Brain microvascular endothelial cell (primary cell): ENCODE measurements at regions not wholly inside any gene's neighbourhood (a gene's known extent, or its start where the extent isn't known, plus 50 kb on each side); places are given as distances from the start of the nearest gene placed in this dataset.
A peak's percentile ranks its signal among the peaks of the same experiment; 100 is the strongest.

Experiments used
- DNase-seq: peaks from one replicate; pipeline ENCODE4 v3.0.0-alpha.2; 2020
- H3K27ac ChIP-seq: fragments of 250-450 bp; sonication (Bioruptor Pico); 2 replicates; pipeline ENCODE4 v1.5.1; 2020; ENCODE audit warnings: mild to moderate bottlenecking, moderate library complexity
- H3K27me3 ChIP-seq: fragments of 250-450 bp; sonication (Bioruptor Pico); replicated peaks from 2 replicates; pipeline ENCODE4 v1.5.1; 2020; ENCODE audit warnings: mild to moderate bottlenecking
- H3K36me3 ChIP-seq: fragments of 250-450 bp; sonication (Bioruptor Pico); replicated peaks from 2 replicates; pipeline ENCODE4 v1.5.1; 2020; ENCODE audit warnings: mild to moderate bottlenecking
- H3K4me3 ChIP-seq: 2 replicates; pipeline ENCODE4 v1.5.1; 2011; ENCODE audit warnings: low read depth, mild to moderate bottlenecking, control low read depth, low read length, moderate library complexity
- CTCF ChIP-seq: IDR thresholded peaks from 2 replicates; pipeline ENCODE4 v1.5.1; 2011; ENCODE audit warnings: low read depth, mild to moderate bottlenecking, moderate library complexity, low read length, control low read depth, inconsistent platforms; ENCODE audit errors: missing control alignments
- in situ Hi-C: cut with HindIII; loops from 2 replicates; pipeline ENCODE4 v1.10.0; 2017; ENCODE audit warnings: low sequenced_read_pairs, low pct_ligation_motif_present

- no peak overlapping the region for H3K27ac ChIP-seq
- DNase-seq = peak; percentile 75
- no peak overlapping the region for H3K4me3 ChIP-seq
- H3K27me3 ChIP-seq = no peaks in the 10 kb centered on the region
- H3K36me3 ChIP-seq = no peaks in the 10 kb centered on the region
- peak; percentile 89 for TF ChIP-seq CTCF
- in situ Hi-C loops = no loop called here
These were observed 323.3 kb upstream of the NT5E start for GRCh38 chr6:85126485-85127167.

GRCh38 chr6:85125526-85125925 lies 324.4 kb upstream of the NT5E start:
- Histone ChIP-seq H3K36me3 (no peaks in the 10 kb centered on the region), H3K27me3 (no peaks in the 10 kb centered on the region), H3K4me3 (no peak overlapping the region), H3K27ac (peak overlapping the region; percentile 55)
- DNase-seq = no peak
- no peak for TF ChIP-seq CTCF
- in situ Hi-C loops = no loop called here

GRCh38 chr6:85124472-85125354 lies 325.2 kb upstream of the NT5E start:
- TF ChIP-seq CTCF = no peak
- H3K27ac ChIP-seq = peak overlapping the region; percentile 55
- in situ Hi-C loops = no loop called here
- DNase-seq = peak; percentile 34
- no peak overlapping the region for H3K4me3 ChIP-seq
- no peaks in the 10 kb centered on the region for H3K36me3 ChIP-seq
- H3K27me3 ChIP-seq = no peaks in the 10 kb centered on the region

- no peak for TF ChIP-seq CTCF
- in situ Hi-C loops = no loop called here
These were observed 328.7 kb upstream of the NT5E start for GRCh38 chr6:85121158-85121557.

GRCh38 chr6:85118652-85119235 lies 331.1 kb upstream of the NT5E start:
- in situ Hi-C loops = no loop called here
- Histone ChIP-seq H3K27ac (no peak overlapping the region), H3K36me3 (no peaks in the 10 kb centered on the region), H3K4me3 (no peak overlapping the region), H3K27me3 (no peaks in the 10 kb centered on the region)
- DNase-seq = no peak
- TF ChIP-seq CTCF = no peak

More at GRCh38 chr6:85121158-85121557, 328.7 kb upstream of the NT5E start:
- no peak for DNase-seq
- Histone ChIP-seq H3K27ac (no peak overlapping the region), H3K4me3 (no peak overlapping the region), H3K27me3 (no peaks in the 10 kb centered on the region), H3K36me3 (no peaks in the 10 kb centered on the region)
